Endothelial cell of umbilical vein (primary cell): ENCODE measurements at regions not wholly inside any gene's neighbourhood (a gene's known extent, or its start where the extent isn't known, plus 50 kb on each side); places are given as distances from the start of the nearest gene placed in this dataset.

Source experiments
- CTCF ChIP-seq, 2 donors: IDR thresholded peaks; 1 replicate in 1 of 2; 2 replicates in 1 of 2; pipeline ENCODE4 v1.5.1; 2011; ENCODE audit warnings: low read length in 2 of 2, mild to moderate bottlenecking in 2 of 2, moderate library complexity in 2 of 2, control low read depth in 1 of 2, inconsistent platforms in 1 of 2, low read depth in 1 of 2; ENCODE audit not compliant: insufficient read depth in 1 of 2; ENCODE audit errors: extremely low read depth in 1 of 2
- EZH2 ChIP-seq: IDR thresholded peaks from 2 replicates; pipeline ENCODE4 v1.6.1; 2012; ENCODE audit warnings: borderline replicate concordance, low read depth, mild to moderate bottlenecking, moderate library complexity, low read length, inconsistent platforms; ENCODE audit not compliant: severe bottlenecking
- GATA2 ChIP-seq: IDR thresholded peaks from 2 replicates; pipeline ENCODE4 v1.7.0; 2011; ENCODE audit warnings: low read depth, mild to moderate bottlenecking, moderate library complexity, mixed read lengths, low read length; ENCODE audit not compliant: insufficient read length, insufficient read depth
- JUN ChIP-seq: IDR thresholded peaks from 2 replicates; pipeline ENCODE4 v1.6.1; 2011; ENCODE audit warnings: borderline replicate concordance, low read depth; ENCODE audit not compliant: insufficient read length, insufficient read depth
- MAX ChIP-seq: IDR thresholded peaks from 2 replicates; pipeline ENCODE4 v1.6.1; 2011; ENCODE audit not compliant: insufficient read depth, insufficient read length
- MYC ChIP-seq: IDR thresholded peaks from one replicate; pipeline ENCODE4 v1.6.1; 2011; ENCODE audit warnings: mild to moderate bottlenecking, low read depth, low read length
- POLR2A ChIP-seq: IDR thresholded peaks from 2 replicates; pipeline ENCODE4 v1.6.1; 2012; ENCODE audit warnings: low read depth, mild to moderate bottlenecking, control low read depth, low read length

- TF ChIP-seq CTCF (IDR thresholded peaks at IDR 0.05; ENCODE audit: extremely low read depth in 1 of 2, insufficient read depth in 1 of 2, low read depth in 1 of 2, low read length in 2 of 2) (no peak), POLR2A (no peak), EZH2 (no peak), GATA2 (no peak), MAX (no peak), MYC (no peak), JUN (no peak)
These were observed 96.3 kb downstream of the GEMIN8 start for GRCh38 chrX:13933352-13933751.
